ENCODE measurements at regions not wholly inside any gene's neighbourhood (a gene's known extent, or its start where the extent isn't known, plus 50 kb on each side); places are given as distances from the start of the nearest gene placed in this dataset.

DNA sequence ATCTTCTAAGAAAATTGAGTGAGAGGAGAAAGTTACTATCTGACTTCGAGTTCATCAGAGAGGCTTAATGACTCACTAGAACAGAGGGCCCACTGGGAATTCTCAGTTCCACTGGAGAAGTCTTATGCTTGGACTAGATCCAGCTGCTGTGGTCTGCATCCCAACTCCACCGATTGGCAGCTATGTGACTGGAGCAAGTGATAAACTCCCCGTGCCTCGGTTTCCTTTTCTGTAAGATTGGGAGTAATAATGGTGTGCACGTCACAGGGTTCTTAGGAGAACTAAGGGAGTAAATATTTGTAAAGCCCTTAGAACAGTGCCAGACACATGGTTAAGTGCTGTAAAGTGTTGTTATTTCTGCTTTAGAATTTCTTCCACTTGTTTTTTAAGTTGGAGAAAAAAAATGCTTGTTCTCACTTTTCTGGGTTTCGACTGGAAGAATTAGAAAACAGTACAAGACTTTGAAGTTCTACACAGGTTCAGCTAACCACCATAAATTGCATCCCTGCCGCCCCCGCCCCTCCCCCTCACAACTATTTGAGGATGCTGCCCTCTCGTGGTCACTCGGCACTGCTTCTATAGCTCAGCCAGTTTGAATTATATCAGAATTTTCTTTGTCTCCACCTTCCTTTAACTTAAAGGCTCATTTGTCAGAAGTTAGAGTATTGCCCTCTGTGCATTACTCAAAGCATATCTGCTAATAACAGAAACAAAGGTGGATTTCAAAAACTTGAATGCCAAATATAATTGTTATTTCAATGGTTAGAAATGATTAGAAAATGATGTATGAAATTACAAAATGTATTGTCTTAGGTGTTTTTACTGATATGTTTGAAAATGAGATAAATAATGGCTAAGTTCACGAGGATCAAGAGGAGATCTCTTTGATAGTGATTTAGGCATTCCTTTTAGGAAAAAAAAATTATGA is 95.0 kb upstream of the IFNGR1 start:
- no peak overlapping the region for H4K5ac ChIP-seq (ENCODE audit: insufficient read length, low read depth, low read length)
- H3K23me2 ChIP-seq (ENCODE audit: low read depth, low read length), result no peaks in the 10 kb centered on the region
- 40% methylated on average over 11 of the region's 11 CpGs; no CpG with 5 or more reads in 1 of the 2 experiments for WGBS, 2 experiments (ENCODE audit: extremely low coverage in 1 of 2, insufficient coverage in 1 of 2, insufficient read length in 1 of 2, insufficient replicate concordance in 2 of 2, low coverage in 1 of 2, low lambda C conversion rate in 2 of 2, missing lambda C conversion rate in 1 of 2)
- no peaks in the 10 kb centered on the region for H3K9me3 ChIP-seq (ENCODE audit: insufficient read depth in 2 of 2, low read depth in 1 of 2, low read length in 1 of 2)
- no peak overlapping the region for H2BK12ac ChIP-seq (ENCODE audit: low read depth, low read length)
- H3K9ac ChIP-seq (replicated peaks in 1 of 4; ENCODE audit: extremely low read depth in 1 of 4, low read depth in 3 of 4, low read length in 3 of 4), result no peak overlapping the region
- peak; percentile 84 for TF ChIP-seq EGR1 (IDR thresholded peaks at IDR 0.05; ENCODE audit: borderline replicate concordance, low read depth, low read length)
- TF ChIP-seq RAD21 (IDR thresholded peaks at IDR 0.05 in 1 of 2, conservative IDR thresholded peaks at IDR 0.05 in 1 of 2; ENCODE audit: low read depth in 2 of 2, low read length in 2 of 2), result peak; percentile 88 to 91
- TF ChIP-seq GABPA (IDR thresholded peaks at IDR 0.05; ENCODE audit: borderline replicate concordance, insufficient read depth, low read length), result no peak
- peak; percentile 65; the same call in 1 of the 2 replicates for TF ChIP-seq TEAD4 (IDR thresholded peaks at IDR 0.05; ENCODE audit: low read depth, low read length)
- TF ChIP-seq, protein P1, sequence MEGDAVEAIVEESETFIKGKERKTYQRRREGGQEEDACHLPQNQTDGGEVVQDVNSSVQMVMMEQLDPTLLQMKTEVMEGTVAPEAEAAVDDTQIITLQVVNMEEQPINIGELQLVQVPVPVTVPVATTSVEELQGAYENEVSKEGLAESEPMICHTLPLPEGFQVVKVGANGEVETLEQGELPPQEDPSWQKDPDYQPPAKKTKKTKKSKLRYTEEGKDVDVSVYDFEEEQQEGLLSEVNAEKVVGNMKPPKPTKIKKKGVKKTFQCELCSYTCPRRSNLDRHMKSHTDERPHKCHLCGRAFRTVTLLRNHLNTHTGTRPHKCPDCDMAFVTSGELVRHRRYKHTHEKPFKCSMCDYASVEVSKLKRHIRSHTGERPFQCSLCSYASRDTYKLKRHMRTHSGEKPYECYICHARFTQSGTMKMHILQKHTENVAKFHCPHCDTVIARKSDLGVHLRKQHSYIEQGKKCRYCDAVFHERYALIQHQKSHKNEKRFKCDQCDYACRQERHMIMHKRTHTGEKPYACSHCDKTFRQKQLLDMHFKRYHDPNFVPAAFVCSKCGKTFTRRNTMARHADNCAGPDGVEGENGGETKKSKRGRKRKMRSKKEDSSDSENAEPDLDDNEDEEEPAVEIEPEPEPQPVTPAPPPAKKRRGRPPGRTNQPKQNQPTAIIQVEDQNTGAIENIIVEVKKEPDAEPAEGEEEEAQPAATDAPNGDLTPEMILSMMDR (IDR thresholded peaks at IDR 0.05; ENCODE audit: control extremely low read depth in 1 of 3, insufficient read depth in 1 of 3, low read depth in 1 of 3, low read length in 3 of 3), result peak; percentile 71 to 81 (median 73)
- H2BK20ac ChIP-seq (ENCODE audit: low read length), result no peak overlapping the region
- H3K23ac ChIP-seq (ENCODE audit: insufficient read length), result no peak overlapping the region
- no peak overlapping the region for H4K8ac ChIP-seq (ENCODE audit: extremely low read depth, insufficient read depth, low read length)
- CTCF ChIA-PET (ENCODE audit: partially characterized antibody), result interaction anchor here (0.6 to 3.9 kb wide), 46 partner anchors 9 to 424 kb away, joined by 3 to 29 read pairs (median 5); no protein-coding TSS in a partner anchor
- H3K4me3 ChIP-seq (ENCODE audit: extremely low read depth in 1 of 4, insufficient read depth in 2 of 4, low read depth in 3 of 4, low read length in 4 of 4), result no peak overlapping the region
- H4K20me1 ChIP-seq (replicated peaks in 1 of 2; ENCODE audit: control insufficient read depth in 1 of 2, insufficient read depth in 2 of 2, low read length in 2 of 2), result no peaks in the 10 kb centered on the region
- peak in 1 of 2 experiments; percentile 55 for DNase-seq (ENCODE audit: low read depth in 1 of 2, low spot score in 2 of 2)
- POLR2A ChIA-PET (ENCODE audit: partially characterized antibody), result no interaction called here
- H3K79me2 ChIP-seq (ENCODE audit: control insufficient read depth in 1 of 2, insufficient read depth in 2 of 2, low read length in 2 of 2), result no peaks in the 10 kb centered on the region
- H2BK120ac ChIP-seq (replicated peaks; ENCODE audit: low read depth, low read length), result no peak overlapping the region
- H2AK5ac ChIP-seq (ENCODE audit: low read depth, low read length), result no peak overlapping the region
- no peak overlapping the region for H2BK15ac ChIP-seq (ENCODE audit: low read length)
- H2BK5ac ChIP-seq (ENCODE audit: low read depth, low read length), result no peak overlapping the region
- H3K4ac ChIP-seq (replicated peaks; ENCODE audit: insufficient read length, low read depth, low read length), result no peak overlapping the region
- H3K4me1 ChIP-seq (replicated peaks in 1 of 4; ENCODE audit: control insufficient read depth in 3 of 4, insufficient read depth in 4 of 4, low read length in 3 of 4), result peaks cover 0 to 3% (median 2%) of the 10 kb centered on the region in 4 experiments; a peak in 3 of 7 replicates
- no peaks in the 10 kb centered on the region for H3K27me3 ChIP-seq (replicated peaks in 1 of 4; ENCODE audit: control insufficient read depth in 3 of 4, extremely low read depth in 1 of 4, insufficient read depth in 3 of 4, low read length in 3 of 4)
- no peak overlapping the region for H3K18ac ChIP-seq (ENCODE audit: extremely low read depth, low read length)
- no peak overlapping the region for H3K14ac ChIP-seq (ENCODE audit: insufficient read length)
- H3K4me2 ChIP-seq (ENCODE audit: insufficient read depth in 1 of 2, low read depth in 2 of 2, low read length in 2 of 2), result no peak overlapping the region
- peak; percentile 80 for FAIRE-seq
- no peaks in the 10 kb centered on the region for H3K36me3 ChIP-seq (ENCODE audit: control insufficient read depth in 2 of 4, insufficient read depth in 4 of 4, low read length in 3 of 4)
- no peak overlapping the region for H4K91ac ChIP-seq (replicated peaks; ENCODE audit: insufficient read length, low read length)
- H3K56ac ChIP-seq (replicated peaks; ENCODE audit: insufficient read length, low read depth, low read length), result no peak overlapping the region
- H3K79me1 ChIP-seq (ENCODE audit: low read depth, low read length), result no peaks in the 10 kb centered on the region
- no peak overlapping the region for H3K27ac ChIP-seq (ENCODE audit: low read depth, low read length)
- H2AFZ ChIP-seq (ENCODE audit: low read length), result no peak overlapping the region

Measured in H1 (cell line).